GM18502 (cell line): ENCODE measurements at regions not wholly inside any gene's neighbourhood (a gene's known extent, or its start where the extent isn't known, plus 50 kb on each side); places are given as distances from the start of the nearest gene placed in this dataset.

Experiments used
- ATAC-seq: cut with Tn5 transposase; IDR thresholded peaks from one replicate; pipeline ENCODE4 v1.9.1; 2021; ENCODE audit warnings: mild to moderate bottlenecking; ENCODE audit not compliant: unreplicated experiment, poor library complexity

DNA sequence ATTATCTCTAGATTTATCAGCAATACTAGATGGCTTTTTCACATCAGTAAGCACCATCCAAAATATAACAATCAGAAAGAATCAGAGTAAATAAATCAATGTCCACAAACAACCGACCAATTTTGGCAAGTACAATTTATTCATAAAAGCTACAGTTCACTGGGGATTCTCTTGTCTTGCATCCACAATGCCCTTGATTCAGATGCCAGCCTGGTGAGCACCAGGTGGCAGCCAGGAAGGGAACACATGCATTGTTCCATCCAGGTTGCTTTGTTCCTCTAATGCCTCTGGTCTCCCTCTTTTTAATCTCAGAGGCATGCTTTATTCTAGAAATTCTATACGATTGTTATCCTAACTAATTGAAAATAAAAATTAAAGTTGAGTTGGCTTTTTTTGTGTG lies 242.1 kb upstream of the KIRREL3 start:
- no peak for ATAC-seq

DNA sequence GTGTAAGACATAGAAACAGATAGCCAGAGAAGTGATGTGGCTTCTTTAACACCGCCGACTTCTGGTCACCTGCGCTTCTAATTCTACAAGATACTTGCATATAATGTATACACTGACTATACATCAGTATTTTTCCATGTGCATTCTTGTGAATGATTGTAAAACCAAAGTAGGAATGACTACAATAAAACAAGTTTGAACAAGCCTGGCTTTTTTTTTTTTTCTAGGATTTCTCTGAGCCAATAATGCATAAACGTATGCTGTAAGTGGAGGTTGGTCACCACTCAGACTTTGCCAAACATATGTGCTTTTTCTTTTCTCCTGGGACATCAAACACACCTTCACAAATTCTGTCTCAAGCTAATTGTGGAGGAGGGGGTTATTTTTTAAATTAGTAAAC lies 237.8 kb upstream of the KIRREL3 start:
- no peak for ATAC-seq

DNA sequence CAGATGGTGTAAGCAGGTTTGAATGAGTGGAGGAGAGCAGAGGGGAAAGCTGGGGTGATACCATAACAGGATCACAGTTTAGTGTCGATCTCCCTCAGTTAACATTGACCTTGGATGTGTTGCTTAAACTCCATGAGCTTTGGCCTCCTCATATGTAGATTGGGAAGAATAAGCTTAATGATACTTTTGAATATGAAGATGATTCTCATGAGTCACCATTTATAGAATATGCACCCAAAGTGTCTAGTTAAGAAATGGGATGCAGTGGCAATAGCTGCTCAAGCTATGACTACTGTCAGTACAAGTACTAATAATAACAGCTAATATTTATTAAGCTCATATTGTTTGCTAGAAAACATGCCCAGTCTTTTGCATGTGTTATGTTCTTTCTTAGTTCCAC lies 236.2 kb upstream of the KIRREL3 start:
- ATAC-seq: no peak

DNA sequence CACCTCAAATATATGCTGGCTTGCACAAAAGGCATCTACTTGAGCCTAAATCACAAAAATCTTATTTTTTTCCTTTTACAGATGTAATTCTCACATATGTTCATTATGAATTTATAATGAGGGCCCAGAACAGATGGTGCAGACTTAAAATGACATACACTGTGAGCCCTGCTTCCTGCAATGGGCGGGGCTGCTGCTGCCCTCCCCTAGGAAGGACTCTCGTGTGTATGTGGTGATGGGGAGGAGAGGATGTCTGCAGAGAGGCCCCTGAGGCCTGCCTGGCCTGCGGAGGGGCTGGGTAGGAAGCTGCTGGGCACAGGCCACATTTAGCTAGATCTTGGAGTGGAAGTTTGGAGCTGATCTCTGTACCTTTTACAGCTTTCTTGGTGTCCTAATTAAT lies 233.4 kb upstream of the KIRREL3 start:
- no peak for ATAC-seq

DNA sequence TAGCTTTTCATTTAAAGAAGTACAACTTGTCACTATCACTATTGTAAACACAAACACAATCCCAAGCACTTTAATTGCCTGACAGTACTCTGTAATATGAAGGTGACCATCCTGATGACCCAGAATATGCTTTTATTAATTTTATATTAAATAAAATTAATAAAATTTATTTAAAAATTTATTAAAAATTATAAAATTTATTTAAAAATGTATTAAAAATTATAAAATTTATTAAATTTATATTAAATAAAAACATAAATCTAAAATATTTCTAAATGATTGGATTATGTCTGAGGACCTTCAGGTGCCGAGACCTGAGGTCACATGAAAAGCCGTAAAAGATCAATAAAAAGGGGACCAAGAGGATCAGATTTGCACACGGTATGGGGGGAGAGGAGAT lies 229.8 kb upstream of the KIRREL3 start:
- ATAC-seq: no peak

DNA sequence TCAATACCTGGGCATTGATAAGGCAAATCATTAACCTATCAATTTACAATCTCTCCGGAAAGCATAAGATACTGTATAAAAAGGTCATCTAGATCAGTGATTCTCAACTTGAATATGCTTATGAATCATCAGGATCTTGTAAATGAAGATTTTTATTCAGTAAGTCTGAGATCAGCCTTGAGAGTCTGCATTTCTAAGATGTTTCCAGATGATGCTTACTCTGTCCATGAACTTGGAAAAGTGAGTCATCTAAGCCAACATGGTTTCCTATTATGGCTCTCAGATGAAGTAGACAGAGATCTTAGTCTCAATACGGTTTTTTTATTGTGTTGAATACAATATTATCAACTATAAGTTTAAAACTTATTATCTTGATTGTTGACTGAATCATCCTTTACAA lies 226.4 kb upstream of the KIRREL3 start:
- ATAC-seq: no peak

DNA sequence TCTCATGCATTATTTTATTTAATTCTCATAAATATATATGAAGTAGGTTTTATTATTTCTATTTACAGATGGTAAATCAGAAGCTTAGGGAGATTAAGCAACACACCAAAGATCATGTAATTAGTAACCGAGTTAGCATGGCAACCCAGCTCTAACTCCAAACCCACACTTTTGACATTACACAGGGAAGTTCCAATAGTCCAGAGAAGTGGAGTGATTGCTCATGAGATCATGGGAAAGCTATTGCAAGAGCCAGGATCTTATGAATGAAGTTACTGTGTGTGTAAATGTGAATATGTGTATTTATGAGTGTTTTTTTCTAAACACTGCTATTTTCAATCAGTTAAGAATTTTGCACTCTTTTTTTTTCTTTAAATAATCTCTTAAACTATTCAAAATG lies 225.8 kb upstream of the KIRREL3 start:
- ATAC-seq: no peak

DNA sequence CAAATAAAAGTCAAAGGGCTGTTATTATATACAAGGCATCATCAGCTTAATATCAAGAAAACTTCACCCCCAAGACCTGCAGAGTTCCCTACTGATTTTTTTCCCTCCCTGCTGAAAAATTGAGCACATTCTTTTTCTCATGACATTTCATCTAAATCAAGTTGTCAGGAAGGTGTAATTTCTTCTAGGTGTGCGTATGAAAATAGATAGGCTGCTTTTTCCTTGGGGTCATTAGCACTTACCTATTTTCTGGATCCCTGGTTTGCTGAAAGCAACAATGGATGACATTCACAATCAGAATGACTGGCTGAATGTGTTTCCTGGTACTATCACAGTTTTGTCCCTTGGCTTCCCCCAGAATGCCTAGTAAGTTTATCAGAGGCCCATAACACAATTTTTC lies 225.0 kb upstream of the KIRREL3 start:
- no peak for ATAC-seq

DNA sequence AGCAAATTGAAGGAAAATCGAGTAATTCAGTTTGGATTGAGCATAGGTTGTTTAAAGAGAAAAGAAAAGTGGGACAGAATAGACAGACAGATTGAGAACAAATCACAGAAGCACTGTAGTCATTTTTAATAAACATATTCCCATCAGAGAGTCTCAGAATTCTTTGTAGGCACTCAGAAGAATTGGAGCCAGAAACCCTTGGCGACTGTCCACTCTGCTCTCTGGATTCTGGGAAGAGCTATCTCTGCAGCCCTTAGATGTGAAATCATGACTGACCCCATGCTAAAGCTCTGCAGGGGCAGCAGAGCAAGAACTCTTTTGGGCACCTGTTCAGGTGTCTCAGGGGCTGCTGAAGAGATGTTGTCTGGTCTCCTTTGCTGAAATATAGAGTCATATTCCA lies 223.7 kb upstream of the KIRREL3 start:
- no peak for ATAC-seq

DNA sequence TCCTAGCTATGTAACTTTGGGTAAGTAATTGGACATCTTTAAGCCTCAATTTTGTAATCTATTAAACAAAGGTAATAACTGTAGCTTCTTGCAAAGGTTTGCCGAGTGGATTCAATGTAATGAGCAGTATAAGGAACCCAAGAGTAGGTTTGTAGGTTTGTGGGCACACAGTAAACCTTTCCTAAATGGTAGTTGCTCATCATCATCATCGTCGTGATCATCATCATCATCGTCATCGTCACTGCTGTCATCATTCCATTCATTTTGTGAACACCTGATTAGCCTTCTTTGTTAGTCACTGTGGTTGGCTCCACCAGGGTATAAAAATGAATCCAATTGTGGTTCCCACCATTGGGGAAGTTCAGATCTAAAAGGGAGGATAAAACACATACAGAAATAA lies 223.1 kb upstream of the KIRREL3 start:
- no peak for ATAC-seq

DNA sequence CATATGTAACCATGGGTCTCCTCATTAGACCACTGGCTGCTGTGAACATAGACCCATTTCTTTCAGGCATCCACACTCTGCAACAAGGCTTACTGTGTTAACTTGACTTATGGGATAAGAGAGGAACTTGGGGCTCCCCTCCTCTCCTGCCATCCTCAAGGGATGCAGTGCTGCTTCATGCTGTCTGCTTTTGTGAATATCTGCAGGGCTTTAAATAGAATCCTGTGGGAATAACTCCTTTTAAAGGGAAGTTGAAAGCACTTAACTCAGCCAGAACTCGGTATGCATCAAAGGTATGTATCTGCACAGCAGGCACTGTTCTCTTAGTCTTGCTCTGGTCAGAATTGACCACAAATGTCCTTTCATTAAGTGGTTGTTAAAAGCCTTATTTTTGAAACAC lies 222.5 kb upstream of the KIRREL3 start:
- no peak for ATAC-seq

DNA sequence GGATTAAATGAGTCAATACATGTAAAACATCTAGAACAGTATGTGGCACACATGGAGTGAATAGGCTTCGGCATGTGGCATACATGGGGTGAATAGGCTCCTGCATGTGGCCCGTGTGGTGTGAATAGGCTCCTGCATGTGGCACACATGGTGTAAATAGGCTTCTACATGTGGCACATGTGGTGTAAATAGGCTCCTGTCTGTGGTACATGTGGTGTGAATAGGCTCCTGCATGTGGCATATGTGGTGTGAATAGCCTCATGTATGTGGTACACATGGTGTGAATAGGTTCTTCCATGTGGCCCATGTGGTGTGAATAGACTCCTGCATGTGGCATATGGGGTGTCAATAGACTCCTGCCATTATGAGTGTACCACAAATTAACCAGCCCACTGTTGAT lies 219.1 kb upstream of the KIRREL3 start:
- ATAC-seq: no peak

DNA sequence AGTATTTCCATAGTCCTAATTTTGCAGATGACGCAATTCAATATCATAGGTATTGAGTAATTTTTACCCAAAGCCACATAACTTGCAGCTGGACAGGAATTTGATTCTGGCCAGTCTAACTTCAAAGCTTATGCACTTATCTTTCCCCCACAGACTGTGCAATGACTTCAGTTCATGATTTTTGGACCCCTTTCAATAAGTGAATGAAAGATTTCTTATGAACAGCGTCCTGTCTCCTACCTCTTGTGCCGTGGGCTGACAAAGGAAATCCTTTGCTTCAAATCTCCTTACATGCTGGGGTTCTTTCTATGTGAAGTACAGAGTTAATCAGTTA lies 217.7 kb upstream of the KIRREL3 start:
- ATAC-seq: no peak

DNA sequence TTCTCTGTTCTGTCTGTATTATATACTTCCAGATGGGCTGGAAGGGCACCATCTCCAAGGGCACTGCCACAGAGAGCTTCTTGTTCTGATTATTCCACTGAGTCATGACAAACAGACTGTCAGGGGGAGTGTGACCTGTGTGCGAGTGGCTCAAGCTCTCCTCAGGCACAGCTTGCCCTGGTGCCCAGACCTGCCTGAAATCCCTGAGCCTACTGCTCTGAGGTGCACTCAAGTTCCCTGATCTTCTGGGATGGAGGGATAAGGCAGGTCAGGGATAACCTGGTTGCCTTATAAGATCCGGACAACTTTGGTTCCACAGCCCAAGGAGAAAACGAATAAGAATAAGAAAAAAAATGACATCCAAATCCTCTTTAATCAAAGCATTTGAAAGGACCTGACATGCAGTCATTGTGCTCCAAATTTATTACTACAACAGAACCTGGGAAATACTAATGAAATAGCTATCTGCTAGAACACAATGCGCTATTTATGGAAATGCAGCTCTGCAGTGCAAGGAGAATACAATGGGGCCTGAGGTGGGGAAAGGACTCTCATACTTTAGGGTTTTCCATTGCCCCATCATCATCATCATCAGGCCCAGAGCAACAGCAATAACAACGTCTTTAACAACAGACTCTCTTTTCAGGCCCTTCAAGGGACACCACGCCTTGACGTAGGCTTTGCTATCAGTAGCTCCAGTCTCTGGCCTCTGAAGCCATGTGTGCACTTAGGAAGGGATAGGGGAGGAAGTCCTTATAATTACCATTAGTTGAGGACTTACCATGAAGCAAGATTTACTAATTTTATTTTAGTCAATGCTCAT lies 217.1 kb upstream of the KIRREL3 start:
- no peak for ATAC-seq

DNA sequence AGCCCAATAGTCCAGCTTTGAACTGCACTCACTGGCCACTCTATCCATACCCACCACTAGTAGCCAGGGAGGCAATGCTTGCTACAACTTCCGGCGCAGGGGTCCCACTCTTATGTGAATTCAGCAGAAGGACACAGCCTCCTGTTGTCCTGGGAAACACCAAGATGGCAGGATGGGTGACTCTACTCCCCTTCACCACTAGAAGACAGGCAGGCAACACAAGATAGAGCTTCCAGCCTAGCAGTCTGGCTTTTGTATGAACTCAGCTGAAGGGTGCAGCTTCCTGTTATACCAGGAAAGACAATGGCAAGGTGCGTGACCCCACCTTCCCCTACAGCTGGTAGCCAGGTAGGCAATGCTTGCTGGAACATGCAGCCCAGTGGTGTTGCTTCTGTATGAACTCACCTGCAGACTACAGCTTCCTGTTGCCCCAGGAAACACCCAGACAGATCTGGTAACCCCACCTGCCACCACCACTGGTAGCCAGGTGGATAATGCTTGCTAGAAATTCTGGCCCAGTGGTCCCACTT lies 205.2 kb upstream of the KIRREL3 start:
- no peak for ATAC-seq

DNA sequence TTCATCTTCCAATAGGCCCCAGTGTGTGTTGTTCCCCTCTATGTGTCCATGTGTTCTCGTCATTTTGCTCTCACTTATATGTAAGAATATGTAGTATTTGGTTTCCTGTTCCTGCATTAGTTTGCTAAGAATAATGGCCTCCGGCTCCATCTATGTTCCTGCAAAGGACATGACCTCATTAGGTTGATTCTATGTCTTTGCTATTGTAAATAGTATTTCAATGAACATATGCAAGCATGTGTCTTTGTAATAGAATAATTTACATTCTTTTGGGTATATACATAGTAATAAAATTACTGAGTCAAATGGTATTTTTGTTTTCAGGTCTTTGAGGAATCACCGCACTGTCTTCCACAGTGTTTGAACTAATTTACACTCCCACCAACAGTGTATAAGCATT lies 202.9 kb upstream of the KIRREL3 start:
- no peak for ATAC-seq

DNA sequence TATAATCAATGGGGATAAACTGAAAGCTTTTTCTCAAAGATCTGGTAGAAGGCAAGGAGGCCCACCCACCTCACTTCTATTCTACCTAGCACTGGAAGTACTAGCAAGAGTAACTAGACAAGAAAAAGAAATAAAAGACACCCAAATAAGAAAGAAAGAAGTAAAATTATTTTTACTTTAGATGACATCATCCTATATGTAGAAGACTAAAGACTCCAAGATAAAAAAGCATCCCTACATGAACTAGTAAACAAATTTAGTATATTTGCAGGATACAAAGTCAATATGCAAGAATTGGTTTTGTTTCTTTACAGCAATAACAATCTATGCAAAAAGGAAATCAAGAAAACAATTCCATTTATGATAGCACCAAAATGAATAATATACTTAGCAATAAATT lies 201.5 kb upstream of the KIRREL3 start:
- ATAC-seq: no peak

DNA sequence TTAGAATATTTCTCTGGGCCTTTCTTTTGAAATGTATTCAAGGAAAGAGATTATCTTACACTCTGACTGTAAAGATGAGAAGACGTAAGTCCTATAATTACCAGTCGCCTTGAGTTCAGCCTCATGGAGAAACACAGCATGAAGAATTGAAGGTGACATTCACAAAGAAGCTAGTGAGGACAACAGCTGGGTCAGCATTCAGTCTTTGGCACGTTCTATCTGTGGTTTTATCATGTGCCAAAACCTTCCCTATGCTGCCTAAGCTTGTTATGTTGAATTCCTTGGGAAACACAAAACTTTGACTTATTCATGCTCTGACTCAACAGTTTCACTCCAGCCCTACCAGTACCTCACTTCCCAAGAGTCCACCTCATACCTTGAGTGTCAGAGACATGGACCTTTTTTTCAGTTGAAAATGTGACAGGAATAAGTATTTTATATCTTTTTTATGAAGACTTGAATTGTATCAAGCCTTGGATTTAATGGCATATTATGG lies 198.8 kb upstream of the KIRREL3 start:
- ATAC-seq: no peak

DNA sequence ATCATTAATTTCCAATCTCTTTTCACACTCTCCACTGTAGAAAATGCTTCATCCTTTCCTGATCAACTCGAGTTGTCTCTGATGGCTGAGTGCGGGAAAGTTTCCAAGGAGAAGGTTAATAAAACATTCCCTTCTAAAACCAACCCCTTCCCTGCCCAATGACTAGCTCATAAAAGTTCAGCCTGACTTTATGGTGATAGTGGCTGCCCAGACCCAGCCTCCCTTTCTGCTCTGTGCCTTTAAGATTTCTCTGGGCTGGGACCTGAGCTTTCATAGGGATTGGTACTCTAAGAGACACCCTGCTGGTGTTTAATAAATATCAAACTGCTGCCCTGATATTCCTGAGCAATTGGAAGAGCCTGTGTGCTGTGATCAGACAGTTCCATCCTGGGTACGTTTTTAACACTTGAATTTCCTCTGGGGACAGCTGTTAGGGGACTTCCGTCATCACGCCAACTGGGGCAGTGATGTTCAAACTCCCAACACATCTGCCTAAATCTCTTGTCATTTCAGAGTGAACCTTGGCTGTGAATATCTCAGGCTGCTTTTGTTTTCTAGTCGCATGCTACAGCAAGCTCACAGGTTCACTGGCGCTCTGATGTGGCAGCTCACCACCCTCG lies 195.0 kb upstream of the KIRREL3 start:
- ATAC-seq: no peak

DNA sequence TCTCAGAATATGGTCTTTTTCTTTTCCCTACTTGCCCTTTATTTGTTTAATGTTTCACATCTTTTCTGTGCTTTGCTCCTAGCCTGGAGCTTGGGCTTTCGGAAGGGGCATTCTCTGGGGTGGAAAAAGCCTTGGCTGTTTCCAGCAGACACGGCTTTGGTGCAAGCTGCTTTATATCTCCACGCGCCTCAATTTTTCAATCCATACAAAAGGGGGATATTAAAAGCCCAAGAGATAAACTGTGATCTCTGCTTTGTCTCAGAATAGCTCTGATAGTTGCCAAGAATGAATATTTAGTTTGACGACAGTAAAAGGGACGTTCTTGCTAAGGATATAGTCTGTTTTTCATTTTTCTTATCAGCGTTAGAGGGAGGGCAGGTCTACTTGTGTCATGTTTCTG lies 194.0 kb upstream of the KIRREL3 start:
- ATAC-seq: no peak

DNA sequence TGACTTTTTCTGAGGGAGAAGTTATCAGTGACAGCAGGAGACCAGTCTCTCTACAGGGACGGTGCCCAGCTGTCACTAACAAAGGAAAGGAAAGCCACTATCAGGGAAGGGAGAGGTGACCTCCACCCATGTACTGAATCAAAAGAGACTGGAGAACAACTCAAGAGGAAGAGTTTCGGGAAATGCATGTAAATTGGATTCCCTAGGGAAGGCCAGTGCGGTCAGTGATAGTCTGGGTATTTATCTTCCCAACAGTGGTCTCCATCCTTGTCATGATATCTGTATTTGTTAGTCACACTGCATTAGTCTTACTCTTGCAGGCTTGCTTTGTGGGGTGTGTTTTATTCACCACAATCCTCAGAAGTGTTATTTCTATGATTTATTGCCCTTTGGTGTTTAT lies 193.4 kb upstream of the KIRREL3 start:
- no peak for ATAC-seq

DNA sequence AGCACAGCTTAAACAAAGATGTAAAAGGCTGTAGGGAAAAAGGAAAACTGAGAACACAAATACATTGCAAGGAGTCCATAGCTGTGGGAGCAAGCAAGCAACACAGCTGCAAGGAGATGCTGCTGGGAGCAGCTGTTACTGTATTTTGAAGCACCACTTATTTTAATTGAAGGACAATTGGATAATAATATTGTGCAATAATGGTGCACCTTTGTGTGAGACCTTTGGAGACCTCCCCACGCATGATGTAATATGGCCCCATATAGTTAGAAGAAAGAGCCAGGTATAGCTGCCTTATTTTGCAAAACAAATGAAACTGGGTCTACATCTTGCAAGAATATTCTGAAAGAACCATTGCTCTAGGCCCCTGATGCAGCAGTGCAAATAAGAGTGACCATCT lies 191.1 kb upstream of the KIRREL3 start:
- no peak for ATAC-seq
